SIG-M5 treated with dmso at 0.1 percent for 504 hours (cell line): ENCODE measurements at regions not wholly inside any gene's neighbourhood (a gene's known extent, or its start where the extent isn't known, plus 50 kb on each side); places are given as distances from the start of the nearest gene placed in this dataset.
"Not testable (repeated sequence)": the region's sequence is repeated elsewhere in the genome, so short reads cannot be mapped to it uniquely, and the experiment has no call there.

Experiments
- DNase-seq: peaks from one replicate; lab custom pipeline; 2025; ENCODE audit not compliant: unreplicated experiment; lab: John Stamatoyannopoulos, UW

- no peak for DNase-seq
Observed at GRCh38 chrX:120718969-120719368, 89.1 kb upstream of the C1GALT1C1 start.

DNA sequence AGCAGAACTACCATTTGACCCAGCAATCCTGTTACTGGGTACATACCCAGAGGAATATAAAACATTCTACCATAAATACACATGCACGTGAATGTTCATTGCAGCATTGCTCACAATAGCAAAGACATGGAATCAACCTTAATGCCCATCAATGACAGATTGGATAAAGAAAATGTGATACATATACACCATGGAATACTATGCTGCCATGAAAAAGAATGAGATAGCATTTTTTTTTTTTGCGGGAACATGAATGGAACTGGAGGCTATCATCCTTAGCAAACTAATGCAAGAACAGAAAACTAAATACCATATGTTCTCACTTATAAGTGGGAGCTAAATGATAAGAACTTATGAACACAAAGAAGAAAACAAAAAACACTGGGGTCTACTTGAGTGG, 72.5 kb upstream of the C1GALT1C1 start:
- DNase-seq = not testable (repeated sequence)

DNA sequence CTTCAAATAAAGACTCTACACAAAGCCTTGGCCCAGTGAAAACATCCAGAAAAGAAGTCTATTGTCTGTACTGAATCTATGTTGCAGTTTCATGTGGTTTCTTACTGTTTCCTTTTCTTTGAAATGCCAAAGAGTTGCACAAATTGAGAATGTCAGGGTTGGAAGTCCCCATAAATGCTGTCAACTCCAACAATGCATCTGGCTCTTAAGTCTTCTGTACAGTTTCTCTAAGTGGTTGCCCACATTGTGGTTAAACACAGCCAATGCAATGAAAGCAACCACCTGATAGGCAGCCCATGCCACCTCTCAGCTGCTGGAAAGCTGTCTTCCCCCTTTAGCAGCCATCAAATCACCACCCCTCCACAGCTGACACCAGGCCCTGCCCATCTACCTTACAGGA, 67.2 kb upstream of the C1GALT1C1 start:
- DNase-seq = no peak

DNA sequence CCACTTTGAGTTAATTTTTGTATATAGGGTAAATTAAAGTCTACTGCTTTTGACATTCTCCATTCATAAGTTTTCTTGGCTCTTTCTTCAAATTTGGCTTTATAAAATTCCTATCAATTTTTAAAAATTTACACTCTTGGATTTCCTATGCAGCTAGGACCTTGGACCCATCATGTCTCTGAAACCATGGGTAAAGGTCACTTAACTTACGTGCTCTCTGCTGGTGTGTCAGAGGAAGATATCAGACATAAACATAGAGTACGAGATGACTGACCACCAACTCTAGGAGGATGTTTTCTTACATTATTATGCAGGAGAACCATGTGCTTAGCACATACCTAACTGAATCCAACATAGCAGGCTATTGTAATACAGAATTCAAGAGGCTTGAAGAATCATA, 62.5 kb upstream of the C1GALT1C1 start:
- no peak for DNase-seq

GRCh38 chrX:120690941-120691340, 61.1 kb upstream of the C1GALT1C1 start:
- no peak for DNase-seq

GRCh38 chrX:120690344-120690743, 60.5 kb upstream of the C1GALT1C1 start:
- DNase-seq = no peak

DNA sequence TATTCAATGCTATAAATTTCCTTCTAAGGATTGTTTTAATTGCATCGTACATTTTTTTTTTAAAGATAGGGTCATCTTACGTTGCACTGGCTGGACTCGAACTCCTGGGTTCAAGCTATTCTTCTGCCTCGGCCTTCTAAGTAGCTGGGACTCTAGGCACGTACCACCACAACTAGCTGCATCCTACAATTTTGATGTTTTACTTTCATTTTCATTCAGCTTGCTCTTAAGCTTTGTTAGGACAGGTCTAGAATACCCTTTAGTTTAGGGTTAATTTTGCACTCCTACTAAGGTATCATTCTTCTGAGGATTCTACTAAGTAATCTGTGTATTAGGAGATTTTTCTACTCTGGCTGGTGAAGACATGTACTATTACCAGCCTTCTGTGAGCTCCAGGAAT, 50.2 kb upstream of the C1GALT1C1 start:
- no peak for DNase-seq
